ENCODE measurements at regions not wholly inside any gene's neighbourhood (a gene's known extent, or its start where the extent isn't known, plus 50 kb on each side); places are given as distances from the start of the nearest gene placed in this dataset.
"Not testable (repeated sequence)": the region's sequence is repeated elsewhere in the genome, so short reads cannot be mapped to it uniquely, and the experiment has no call there.

GRCh38 chr18:41899535-41899934 lies 55.5 kb upstream of the PIK3C3 start:
- DNase-seq, result no peak

GRCh38 chr18:41893432-41893831 lies 61.6 kb upstream of the PIK3C3 start:
- no peak for DNase-seq

DNA sequence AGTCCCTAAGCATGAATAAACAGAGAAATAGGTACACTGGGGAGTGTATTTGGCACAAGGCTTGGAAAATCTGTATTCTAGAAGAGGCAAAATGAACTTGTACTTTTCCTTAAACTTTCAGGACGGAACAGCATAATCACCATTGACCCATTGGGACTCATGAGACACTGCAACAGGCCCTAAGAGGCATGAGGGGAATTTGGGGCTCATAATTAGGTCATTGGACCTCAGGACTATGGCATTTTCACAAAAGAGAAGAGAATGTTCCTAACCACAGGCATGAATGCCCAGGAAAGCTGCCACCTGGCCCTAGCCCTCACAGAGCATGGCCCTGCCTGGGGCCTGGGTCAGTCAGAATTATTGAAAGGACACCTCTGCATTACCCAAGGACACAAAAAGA lies 67.9 kb upstream of the PIK3C3 start:
- DNase-seq, result no peak

- no peak for DNase-seq
These were observed 68.8 kb upstream of the PIK3C3 start for GRCh38 chr18:41886126-41886807.

DNA sequence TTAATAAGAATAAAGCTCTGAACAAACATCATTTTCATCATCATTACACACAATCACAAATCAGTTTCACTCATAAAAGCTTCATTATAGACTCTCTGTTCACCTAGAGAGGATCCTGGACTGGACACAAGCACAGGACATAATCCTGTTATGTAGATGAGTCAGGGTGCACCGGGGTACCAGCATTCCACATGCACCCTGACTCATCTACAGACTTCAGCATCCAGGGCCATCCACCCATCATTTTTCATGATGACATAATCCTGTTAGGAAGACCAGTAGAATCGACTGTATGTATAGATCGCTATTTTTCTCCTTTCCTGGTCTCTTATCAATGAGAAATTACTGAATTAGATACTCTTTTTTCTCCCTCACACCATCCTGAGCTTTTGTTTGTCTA lies 73.7 kb upstream of the PIK3C3 start:
- no peak for DNase-seq

GRCh38 chr18:41879256-41879655 lies 75.8 kb upstream of the PIK3C3 start:
- DNase-seq, result no peak

DNA sequence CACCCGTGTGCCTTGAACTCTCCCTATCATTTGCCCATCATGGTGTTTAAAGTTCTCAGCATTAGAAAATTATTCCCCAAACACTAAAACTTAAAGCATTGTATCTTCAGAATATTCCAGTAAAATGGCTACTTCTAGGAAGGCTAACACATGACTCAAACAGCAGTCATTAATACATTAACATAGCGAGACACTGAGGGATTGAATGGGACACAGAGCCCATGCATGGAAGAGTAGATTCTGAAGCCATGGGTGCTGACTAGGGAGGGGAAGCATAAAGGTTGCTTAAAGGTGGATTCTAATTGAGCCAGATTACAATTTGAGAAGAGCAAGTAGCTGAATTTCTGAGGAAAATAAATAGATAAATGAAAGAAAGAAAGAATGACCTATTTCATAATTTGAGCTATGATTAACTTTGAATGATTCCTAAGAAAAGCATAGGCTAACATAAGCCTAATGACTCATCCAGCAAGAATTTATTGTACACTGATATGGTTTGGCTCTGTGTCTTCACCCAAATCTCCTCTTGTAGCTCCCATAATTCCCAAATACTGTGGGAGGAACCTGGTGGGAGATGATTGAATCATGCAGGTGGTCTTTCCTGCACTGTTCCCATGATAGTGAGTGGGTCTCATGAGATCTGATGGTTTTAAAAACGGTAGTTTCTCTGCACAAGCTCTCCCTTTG lies 79.8 kb upstream of the PIK3C3 start:
- no peak for DNase-seq

GRCh38 chr18:41873730-41874129 lies 81.3 kb upstream of the PIK3C3 start:
- no peak for DNase-seq

GRCh38 chr18:41872206-41872605 lies 82.8 kb upstream of the PIK3C3 start:
- no peak for DNase-seq

GRCh38 chr18:41871229-41872000 lies 83.6 kb upstream of the PIK3C3 start:
- no peak for DNase-seq

- DNase-seq, result no peak
These were observed 84.2 kb upstream of the PIK3C3 start for GRCh38 chr18:41870817-41871216.

DNA sequence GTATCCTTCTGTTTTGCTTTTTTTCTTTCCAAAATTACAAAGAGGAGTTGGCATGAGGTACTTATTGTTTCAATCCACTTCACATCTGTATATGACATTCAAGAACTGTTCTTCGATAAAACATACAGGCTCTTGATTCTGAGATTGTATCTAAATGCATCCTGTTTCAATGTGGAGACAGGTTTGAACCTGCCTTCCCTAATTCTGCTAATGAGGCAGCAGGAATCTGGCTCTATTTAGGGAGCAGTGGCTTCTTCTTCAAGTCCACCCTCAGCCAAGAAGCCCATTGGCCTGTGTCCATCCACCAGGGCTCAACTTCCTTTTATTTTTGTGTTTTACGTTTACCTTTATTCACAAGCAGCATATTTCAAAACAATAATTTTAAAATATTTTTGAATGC lies 84.8 kb upstream of the PIK3C3 start:
- DNase-seq, result no peak

DNA sequence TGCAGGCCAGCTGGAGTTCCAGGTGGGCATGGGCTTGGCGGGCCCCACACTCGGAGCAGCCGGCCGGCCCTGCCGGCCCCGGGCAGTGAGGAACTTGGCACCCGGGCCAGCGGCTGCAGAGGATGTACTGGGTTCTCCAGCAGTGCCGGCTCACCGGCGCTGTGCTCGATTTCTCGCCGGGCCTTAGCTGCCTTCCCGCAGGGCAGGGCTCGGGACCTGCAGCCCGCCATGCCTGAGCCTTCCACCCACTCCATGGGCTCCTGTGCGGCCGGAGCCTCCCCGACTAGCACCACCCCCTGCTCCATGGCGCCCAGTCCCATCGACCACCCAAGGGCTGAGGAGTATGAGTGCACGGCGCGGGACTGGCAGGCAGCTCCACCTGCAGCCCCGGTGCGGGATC lies 89.2 kb upstream of the PIK3C3 start:
- DNase-seq, result not testable (repeated sequence)

DNA sequence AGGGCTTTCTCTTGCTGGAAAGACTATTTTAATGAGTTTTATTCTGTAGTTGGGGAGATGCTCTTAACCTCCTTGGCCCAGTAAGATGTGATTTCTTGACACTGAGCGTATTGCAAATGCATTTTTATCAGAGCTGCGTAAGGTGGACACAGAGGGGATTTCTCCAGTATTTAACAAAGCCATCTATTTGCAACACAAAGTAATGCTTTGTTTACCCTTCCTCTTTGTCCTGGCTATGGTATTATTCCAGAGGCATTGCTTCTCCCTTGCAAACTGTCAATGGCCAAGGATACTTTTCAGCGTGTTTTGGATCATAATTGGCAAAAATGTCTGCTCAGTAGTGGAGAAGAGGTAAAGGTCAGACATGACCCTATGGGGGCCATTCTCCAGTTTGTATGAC lies 90.8 kb upstream of the PIK3C3 start:
- no peak for DNase-seq

GRCh38 chr18:41862921-41863320 lies 92.1 kb upstream of the PIK3C3 start:
- no peak for DNase-seq

GRCh38 chr18:41860987-41861386 lies 94.0 kb upstream of the PIK3C3 start:
- no peak for DNase-seq

DNA sequence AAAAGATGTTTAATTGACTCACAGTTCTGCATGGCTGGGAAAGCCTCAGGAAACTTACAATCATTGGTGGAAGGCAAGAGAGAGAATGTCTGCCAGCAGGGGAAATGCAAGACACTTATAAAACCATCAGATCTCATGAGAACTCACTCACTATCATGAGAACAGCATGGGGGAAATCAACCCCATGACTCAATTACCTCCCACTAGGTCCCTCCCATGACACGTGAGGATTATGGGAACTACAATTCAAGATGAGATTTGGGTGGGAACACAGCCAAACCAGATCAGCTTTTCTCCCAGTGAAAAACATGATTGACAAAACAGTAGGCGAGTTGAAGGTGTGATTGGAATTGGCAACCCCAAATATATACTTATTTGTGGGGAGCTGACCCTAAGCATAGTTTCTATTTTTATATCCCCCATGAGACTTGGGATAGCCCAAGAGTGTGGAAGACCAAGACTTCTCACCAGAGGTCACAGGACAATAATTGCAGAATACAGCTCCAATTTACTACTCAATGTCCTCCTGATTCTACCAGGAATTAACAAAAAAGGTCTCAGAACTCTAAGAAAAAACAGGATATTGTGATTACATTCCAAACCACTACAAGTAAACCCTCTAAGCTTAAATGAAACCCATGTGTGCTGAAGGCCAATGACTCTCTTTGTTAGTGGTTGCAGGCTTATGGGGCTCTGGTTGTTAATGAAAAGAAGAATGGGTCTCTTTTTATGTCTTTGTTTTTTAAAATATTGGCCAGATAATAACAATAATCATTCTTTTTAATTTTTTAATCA lies 96.1 kb upstream of the PIK3C3 start:
- no peak for DNase-seq

GRCh38 chr18:41853280-41853679 lies 101.8 kb upstream of the PIK3C3 start:
- no peak for DNase-seq

DNA sequence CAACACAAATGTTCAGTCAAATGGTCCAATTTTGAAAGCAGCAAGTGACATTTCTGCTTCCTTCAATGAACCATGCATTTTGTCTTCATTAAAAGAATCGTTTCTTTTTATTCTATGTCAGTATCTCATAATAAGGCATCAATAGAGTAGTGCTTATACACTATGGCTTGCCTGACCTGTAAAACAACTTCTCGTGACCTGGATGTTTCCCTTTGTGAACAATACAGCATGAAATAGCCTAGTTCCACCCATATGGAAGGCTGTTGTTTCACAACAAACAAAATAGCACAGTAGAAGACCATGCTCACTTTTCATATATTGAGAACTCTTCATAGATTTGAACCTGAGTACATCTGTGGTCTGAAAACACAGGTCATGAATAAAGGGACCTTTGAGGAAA lies 104.3 kb upstream of the PIK3C3 start:
- no peak for DNase-seq

DNA sequence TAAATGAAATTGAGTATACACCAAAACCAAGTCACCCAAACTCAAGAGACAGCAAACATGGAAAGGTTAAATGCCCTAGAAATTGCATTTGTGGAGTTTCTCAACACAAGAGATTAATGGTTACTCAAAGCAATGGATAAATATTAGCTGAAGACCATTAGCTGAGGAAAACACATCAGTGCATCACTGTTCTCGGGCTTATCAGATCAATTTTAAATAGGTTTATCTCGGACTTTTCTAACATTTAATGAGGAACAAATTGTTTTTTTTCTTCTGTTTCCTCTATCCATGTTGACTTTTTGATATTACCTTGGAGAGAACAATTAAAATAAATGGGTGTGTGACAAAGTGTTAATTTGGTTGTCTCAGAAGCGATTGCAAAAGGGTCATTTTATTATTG lies 105.4 kb upstream of the PIK3C3 start:
- DNase-seq, result no peak

GRCh38 chr18:41845563-41845962 lies 109.5 kb upstream of the PIK3C3 start:
- DNase-seq, result no peak

DNA sequence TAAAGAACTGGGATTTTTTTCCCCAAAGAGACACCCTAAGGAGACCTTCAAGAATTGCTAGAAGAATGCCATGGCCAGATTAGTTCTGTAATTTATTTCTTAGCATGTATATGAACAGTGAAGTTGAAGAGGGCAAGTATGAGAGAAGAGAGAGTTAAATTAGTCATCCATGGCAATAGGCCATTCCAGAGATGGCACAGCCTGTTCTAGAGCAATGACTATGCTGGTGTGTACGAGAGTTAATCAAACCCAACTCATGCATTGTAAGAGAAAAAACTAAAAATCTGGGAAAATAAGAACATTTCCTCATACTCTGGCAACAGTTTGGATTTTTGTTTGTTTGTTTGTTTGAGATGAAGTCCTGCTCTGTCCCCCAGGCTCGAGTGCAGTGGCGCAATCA lies 112.1 kb upstream of the PIK3C3 start:
- DNase-seq, result no peak

Data from hematopoietic multipotent progenitor cell treated with erythropoietin and hydrocortisone succinate and interleukin-3 and kit ligand, for 8 days (in vitro differentiated cells).